ENCODE measurements at regions not wholly inside any gene's neighbourhood (a gene's known extent, or its start where the extent isn't known, plus 50 kb on each side); places are given as distances from the start of the nearest gene placed in this dataset.
"Not testable (repeated sequence)": the region's sequence is repeated elsewhere in the genome, so short reads cannot be mapped to it uniquely, and the experiment has no call there.

DNA sequence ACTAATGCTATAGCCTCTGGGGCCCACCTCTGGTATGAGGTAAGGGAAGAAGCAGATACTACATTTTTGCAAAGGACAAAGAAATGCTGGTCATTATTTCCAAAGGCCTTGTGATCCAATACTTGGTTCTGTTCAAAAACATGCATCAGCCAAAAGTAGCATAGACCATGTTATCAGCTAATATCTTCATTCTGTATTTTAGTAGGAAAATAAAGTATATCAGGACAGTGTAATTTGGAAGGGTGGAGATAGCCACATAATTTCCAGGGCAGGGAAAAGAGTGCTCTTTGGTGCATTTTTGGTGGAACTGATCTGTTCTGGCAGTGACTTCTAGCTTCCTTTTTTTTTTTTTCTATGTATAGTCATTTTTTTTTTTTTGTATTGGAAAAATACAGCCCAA lies 258.0 kb upstream of the SOX4 start:
- DNase-seq: no peak

DNA sequence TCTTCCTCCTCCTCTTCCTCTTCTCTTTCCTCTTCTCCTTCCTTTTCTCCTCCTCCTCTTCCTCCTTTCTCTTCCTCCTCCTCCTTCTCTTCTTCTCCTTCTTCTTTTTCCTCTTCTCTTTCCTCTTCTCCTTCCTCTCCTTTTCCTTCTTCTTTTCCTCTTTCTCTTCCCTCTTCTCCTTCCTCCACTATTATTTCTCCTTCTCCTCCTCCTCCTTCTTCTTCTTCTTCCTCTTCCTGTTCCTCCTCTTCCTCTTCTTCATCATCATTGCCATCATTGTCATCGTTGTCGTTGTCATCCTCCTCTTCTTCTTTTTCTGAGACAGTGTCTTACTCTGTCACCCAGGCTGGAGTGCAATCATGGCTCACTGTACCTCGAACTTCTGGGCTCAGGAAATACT lies 256.3 kb upstream of the SOX4 start:
- DNase-seq: no peak

DNA sequence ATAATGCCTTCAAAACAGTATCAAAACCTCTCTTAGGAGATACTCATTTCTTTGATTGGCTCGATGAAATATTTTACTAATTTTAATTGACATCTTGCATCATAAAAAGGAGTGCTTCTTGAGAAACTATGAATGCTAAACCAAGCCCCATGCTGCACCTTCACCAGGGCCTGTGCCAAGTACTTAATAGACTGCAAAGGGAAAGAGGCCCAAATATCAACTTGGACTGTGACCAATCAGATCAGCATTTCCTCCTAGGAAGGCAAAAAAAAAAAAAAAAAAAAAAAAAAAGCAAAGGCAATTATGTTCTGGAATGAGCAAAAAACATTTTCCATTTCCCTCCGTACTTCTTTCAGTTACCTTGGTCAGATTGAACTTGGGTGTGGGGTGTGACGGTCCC lies 253.0 kb upstream of the SOX4 start:
- DNase-seq: no peak

GRCh38 chr6:21341910-21342309 lies 251.6 kb upstream of the SOX4 start:
- no peak for DNase-seq

DNA sequence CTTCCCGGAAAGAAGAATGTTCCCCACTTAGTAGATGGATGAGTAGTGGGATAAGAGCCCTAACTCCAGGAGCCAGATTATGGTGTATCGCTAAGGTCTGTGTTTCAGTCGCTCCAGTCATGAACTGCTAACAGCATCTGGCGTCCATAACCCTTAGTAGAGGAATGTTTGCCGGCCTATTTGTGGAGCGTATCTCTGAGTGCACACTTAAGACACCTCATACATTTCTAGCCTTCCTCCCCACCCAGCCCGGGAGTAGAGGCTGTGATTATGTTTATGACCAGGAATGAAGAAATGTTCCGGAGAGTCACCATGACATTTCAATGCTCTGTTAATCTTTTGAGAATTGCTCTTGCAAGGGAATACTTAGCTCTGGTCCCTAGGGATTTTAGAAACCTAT lies 251.1 kb upstream of the SOX4 start:
- DNase-seq: no peak

GRCh38 chr6:21345704-21346103 lies 247.8 kb upstream of the SOX4 start:
- not testable (repeated sequence) for DNase-seq

- DNase-seq: no peak
These were observed 245.4 kb upstream of the SOX4 start for GRCh38 chr6:21348146-21348503.

GRCh38 chr6:21348504-21349195 lies 244.9 kb upstream of the SOX4 start:
- DNase-seq: no peak

DNA sequence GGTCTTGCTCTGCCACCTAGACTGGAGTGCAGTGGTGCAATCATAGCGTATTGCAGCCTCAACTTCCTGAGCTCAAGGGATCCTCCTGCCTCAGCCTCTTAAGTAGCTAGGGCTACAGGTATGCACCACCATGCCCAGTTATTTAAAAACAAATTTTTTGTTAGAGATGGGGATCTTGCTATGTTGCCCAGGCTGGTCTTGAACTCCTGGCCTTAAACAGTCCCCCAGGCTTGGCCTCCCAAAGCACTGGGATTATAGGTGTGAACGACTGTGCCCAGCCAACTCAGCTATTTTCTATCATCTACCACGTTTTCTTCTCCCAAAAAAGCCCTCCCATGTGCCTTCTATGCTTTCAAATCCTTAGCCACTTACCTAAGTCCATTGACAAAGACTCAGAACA lies 243.7 kb upstream of the SOX4 start:
- DNase-seq: no peak

GRCh38 chr6:21350926-21351325 lies 242.6 kb upstream of the SOX4 start:
- no peak for DNase-seq

DNA sequence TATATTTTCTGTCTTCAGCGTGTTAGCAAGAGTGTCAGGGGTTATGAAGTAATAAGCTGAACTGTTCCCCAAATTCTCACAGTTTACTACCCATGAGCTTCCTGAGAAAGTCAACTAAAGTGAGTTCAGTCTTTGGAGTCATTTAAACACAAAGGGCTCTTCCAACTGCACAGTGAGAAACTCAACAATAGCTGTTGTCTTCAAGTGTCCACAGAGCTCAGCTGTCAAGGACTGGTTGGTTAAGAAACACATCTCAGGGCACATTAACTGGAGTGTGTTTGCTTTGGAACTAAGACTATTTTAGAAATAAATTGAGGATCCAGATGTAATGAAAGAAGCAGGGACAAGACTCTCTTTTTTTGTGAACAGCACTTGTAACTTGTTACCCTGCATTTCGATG lies 241.4 kb upstream of the SOX4 start:
- DNase-seq: no peak

DNA sequence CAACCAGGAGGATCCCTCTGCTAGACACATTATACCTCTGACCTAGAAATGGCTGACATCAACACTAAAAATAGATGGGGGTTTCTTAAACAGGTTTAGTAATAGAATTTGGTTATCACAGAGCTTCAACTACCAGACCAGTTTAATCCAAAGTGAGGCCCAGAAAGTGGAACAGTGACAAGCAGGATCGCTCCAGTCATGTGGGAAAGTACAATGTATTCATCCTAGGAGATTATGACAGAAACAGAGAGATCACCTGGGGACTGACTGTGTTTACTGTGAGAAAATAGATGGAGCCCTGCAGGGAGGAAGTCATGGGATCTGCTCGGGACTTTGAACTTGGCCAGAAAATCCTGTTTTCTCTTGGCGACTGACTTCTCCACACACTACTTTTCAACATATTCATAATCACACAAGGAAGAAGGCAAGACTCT lies 238.7 kb upstream of the SOX4 start:
- no peak for DNase-seq

DNA sequence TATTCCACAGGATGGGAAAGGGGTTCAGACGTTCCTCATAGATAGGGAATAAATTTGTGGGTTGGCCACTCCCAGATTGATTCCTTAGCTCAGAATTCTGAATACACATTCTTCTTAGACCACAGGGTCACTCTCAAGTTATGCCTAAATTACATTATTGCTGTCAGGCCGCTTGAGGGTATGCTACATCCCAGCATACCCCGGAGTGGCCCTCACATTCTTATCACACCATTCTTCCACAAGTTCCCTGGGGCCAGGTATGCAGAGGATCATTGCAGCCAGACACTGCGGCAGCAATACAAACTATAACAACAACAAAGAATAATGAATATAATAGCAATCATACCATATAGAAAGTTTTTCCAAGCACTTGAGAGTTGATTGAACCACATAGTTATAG lies 237.9 kb upstream of the SOX4 start:
- DNase-seq: no peak

GRCh38 chr6:21357262-21357661 lies 236.3 kb upstream of the SOX4 start:
- no peak for DNase-seq

DNA sequence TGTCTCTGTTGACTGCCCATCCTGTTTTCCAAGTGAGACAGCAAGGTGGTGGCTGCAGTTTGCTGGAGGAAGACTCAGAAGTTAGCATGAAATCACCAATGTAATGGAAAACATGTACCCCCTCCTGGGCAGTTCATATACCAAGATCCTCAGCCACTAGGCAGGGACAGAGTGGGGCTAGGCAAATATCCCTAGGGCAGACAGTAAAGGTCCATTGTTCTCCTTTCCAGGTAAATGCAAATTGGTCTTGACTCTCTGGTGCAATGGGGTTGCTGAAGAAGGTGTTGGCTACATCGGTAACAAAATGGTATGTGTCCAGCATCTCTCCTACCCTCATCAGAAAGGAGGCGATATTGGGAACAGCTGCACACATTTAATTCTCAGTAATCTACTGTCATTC lies 233.6 kb upstream of the SOX4 start:
- DNase-seq: no peak

- no peak for DNase-seq
These were observed 233.2 kb upstream of the SOX4 start for GRCh38 chr6:21360336-21360735.

DNA sequence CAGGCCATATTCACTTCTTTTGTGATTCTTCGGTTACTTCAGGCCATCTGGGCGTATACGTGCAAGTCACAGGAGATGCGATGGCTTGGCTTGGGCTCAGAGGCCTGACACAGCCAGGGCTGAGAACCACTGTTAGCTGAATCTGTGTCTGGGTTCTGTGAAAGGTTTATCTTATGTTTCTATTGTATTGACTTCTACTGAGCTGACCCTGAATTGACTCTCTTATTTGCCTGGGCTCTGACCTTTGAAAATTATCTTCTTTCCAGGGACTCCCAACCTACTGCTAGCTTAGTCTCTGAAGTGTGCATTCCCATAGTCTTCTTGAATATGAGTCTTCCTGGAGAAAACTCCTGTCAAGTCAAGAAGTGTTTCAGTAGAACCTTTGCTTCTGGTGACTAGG lies 226.4 kb upstream of the SOX4 start:
- DNase-seq: no peak

GRCh38 chr6:21367649-21368154 lies 225.8 kb upstream of the SOX4 start:
- no peak for DNase-seq

DNA sequence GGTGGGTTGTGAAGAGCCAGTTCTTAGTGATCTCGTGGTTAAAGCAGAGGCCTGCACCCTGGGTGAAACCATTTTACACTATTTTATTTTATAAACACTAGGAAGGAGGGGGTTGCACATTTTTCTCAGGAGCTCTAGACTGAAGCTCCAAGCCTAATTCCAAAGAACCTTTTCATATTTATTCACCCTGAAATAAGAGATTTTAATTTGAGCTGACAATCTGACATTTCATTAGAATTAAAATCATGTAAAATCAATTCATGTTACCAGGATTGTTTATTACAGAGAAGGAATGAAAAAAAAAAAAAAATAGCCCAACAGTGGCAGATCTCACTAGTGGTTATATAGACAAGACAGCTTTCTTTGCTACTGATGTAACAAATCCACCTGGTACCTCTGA lies 222.5 kb upstream of the SOX4 start:
- no peak for DNase-seq

- no peak for DNase-seq
These were observed 221.8 kb upstream of the SOX4 start for GRCh38 chr6:21371676-21372171.

GRCh38 chr6:21375151-21376116 lies 218.1 kb upstream of the SOX4 start:
- no peak for DNase-seq

GRCh38 chr6:21377356-21377755 lies 216.2 kb upstream of the SOX4 start:
- DNase-seq: no peak

DNA sequence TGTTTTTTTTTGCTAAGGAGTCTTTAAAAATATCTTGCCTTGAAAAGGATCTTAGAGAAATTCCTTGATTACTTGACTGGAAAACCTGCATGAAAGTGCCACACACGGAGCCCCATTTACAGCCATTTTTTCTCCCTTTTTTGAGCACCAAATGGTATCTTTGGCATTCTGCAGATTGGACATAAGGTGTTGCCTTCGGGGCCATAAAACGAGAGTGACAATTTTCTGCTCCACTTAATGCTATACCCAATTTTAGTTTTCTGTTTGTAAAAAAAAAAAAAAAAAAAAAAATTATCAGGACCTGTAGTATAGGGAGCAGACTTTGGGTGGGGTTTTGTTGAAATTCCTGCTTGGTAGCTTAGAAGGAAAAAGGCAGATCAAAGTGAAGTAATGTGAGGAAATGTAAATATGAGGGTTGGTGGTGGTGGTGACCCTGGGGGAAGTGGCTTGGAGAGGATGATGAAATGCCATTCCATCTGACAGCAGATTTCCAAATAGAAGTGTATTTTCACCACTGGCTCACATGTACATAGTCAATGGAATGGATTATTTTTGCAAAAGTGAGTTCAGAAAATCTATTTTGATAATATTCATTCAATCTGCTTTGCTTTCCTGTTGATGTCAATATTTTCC lies 212.1 kb upstream of the SOX4 start:
- no peak for DNase-seq
